GM18511 (cell line): ENCODE measurements at regions not wholly inside any gene's neighbourhood (a gene's known extent, or its start where the extent isn't known, plus 50 kb on each side); places are given as distances from the start of the nearest gene placed in this dataset.

Experiments
- ATAC-seq: cut with Tn5 transposase; IDR thresholded peaks from one replicate; pipeline ENCODE4 v1.9.1; 2021; ENCODE audit warnings: mild to moderate bottlenecking, moderate library complexity; ENCODE audit not compliant: unreplicated experiment

- no peak for ATAC-seq
Observed at GRCh38 chr12:85568395-85569103, 267.7 kb downstream of the RASSF9 start.

GRCh38 chr12:85569261-85569660 lies 266.9 kb downstream of the RASSF9 start:
- ATAC-seq = no peak

GRCh38 chr12:85572956-85573355 lies 263.3 kb downstream of the RASSF9 start:
- ATAC-seq = no peak

- ATAC-seq = no peak
Observed at GRCh38 chr12:85573635-85574214, 262.5 kb downstream of the RASSF9 start.

GRCh38 chr12:85574291-85574690 lies 261.9 kb downstream of the RASSF9 start:
- ATAC-seq = no peak

GRCh38 chr12:85575120-85576096 lies 260.8 kb downstream of the RASSF9 start:
- ATAC-seq = peak; percentile 97

GRCh38 chr12:85580562-85581168 lies 255.5 kb downstream of the RASSF9 start:
- ATAC-seq = no peak

- no peak for ATAC-seq
Observed at GRCh38 chr12:85587158-85587557, 249.1 kb downstream of the RASSF9 start.

- no peak for ATAC-seq
Observed at GRCh38 chr12:85588221-85588620, 248.0 kb downstream of the RASSF9 start.

- no peak for ATAC-seq
Observed at GRCh38 chr12:85600841-85601240, 235.4 kb downstream of the RASSF9 start.

GRCh38 chr12:85603556-85603955 lies 232.7 kb downstream of the RASSF9 start:
- no peak for ATAC-seq

- no peak for ATAC-seq
Observed at GRCh38 chr12:85606455-85606854, 229.8 kb downstream of the RASSF9 start.

- no peak for ATAC-seq
Observed at GRCh38 chr12:85609778-85610177, 226.4 kb downstream of the RASSF9 start.

GRCh38 chr12:85610194-85610593 lies 226.0 kb downstream of the RASSF9 start:
- ATAC-seq = no peak

- no peak for ATAC-seq
Observed at GRCh38 chr12:85616201-85616600, 220.0 kb downstream of the RASSF9 start.

GRCh38 chr12:85617307-85618091 lies 218.7 kb downstream of the RASSF9 start:
- no peak for ATAC-seq

GRCh38 chr12:85621041-85621440 lies 215.2 kb downstream of the RASSF9 start:
- no peak for ATAC-seq

GRCh38 chr12:85623763-85624162 lies 212.4 kb downstream of the RASSF9 start:
- ATAC-seq = no peak

GRCh38 chr12:85625467-85625866 lies 210.7 kb downstream of the RASSF9 start:
- no peak for ATAC-seq

GRCh38 chr12:85626001-85626783 lies 210.0 kb downstream of the RASSF9 start:
- no peak for ATAC-seq
